H1 (cell line): ENCODE measurements at regions not wholly inside any gene's neighbourhood (a gene's known extent, or its start where the extent isn't known, plus 50 kb on each side); places are given as distances from the start of the nearest gene placed in this dataset.

Experiments used
- CTCF ChIA-PET: fragments of 300-600 bp; sonication (Branson Sonifier 250); formaldehyde crosslinking; loops from one replicate; lab custom pipeline; 2021; ENCODE audit not compliant: partially characterized antibody; lab: Charles Lee
- POLR2A ChIA-PET: fragments of 300-600 bp; sonication (Branson Sonifier 250); formaldehyde crosslinking; loops from one replicate; lab custom pipeline; 2021; ENCODE audit warnings: inconsistent platforms; ENCODE audit not compliant: partially characterized antibody; lab: Charles Lee
- DNase-seq, 2 experiments: peaks; one replicate each; pipeline versions ENCODE4 v3.0.0 to v3.0.0-alpha.2; 2010 to 2022; ENCODE audit warnings: low spot score in 2 of 2, low read depth in 1 of 2, mixed read lengths in 1 of 2
- FAIRE-seq: peaks from 2 replicates; lab custom pipeline; 2011; peaks lifted over from hg19 to GRCh38; lab: Jason Lieb, UNC
- H2AFZ ChIP-seq: 2 replicates; pipeline ENCODE4 v1.8.1; 2012; ENCODE audit warnings: low read length, inconsistent platforms
- H2AK5ac ChIP-seq: 2 replicates; pipeline ENCODE4 v1.6.1; 2013; ENCODE audit warnings: low read depth, low read length
- H2BK120ac ChIP-seq: replicated peaks from 2 replicates; pipeline ENCODE3; 2013; ENCODE audit warnings: low read depth, low read length, inconsistent platforms
- H2BK12ac ChIP-seq: 2 replicates; pipeline ENCODE4 v1.6.1; 2013; ENCODE audit warnings: low read depth, low read length
- H2BK15ac ChIP-seq: 2 replicates; pipeline ENCODE4 v1.6.1; 2013; ENCODE audit warnings: low read length
- H2BK20ac ChIP-seq: 2 replicates; pipeline ENCODE4 v1.6.1; 2013; ENCODE audit warnings: low read length
- H2BK5ac ChIP-seq: 2 replicates; pipeline ENCODE4 v1.6.1; 2013; ENCODE audit warnings: low read depth, low read length
- H3K14ac ChIP-seq: 2 replicates; pipeline ENCODE4 v1.6.1; 2013; ENCODE audit warnings: inconsistent platforms; ENCODE audit not compliant: insufficient read length
- H3K18ac ChIP-seq: 2 replicates; pipeline ENCODE4 v1.6.1; 2013; ENCODE audit warnings: low read length; ENCODE audit errors: extremely low read depth
- H3K23ac ChIP-seq: 2 replicates; pipeline ENCODE4 v1.6.1; 2013; ENCODE audit warnings: inconsistent platforms; ENCODE audit not compliant: insufficient read length
- H3K23me2 ChIP-seq: 2 replicates; pipeline ENCODE4 v1.6.1; 2013; ENCODE audit warnings: low read depth, low read length
- H3K27ac ChIP-seq: 2 replicates; pipeline ENCODE4 v1.6.1; 2011; ENCODE audit warnings: low read depth, low read length, inconsistent platforms
- H3K27me3 ChIP-seq, 4 experiments: replicated peaks in 1 of 4; 1 replicate in 1 of 4; 2 replicates in 3 of 4; pipeline versions ENCODE4 v1.6.1 to v1.8.1; 2011 to 2013; ENCODE audit warnings: low read length in 3 of 4, mild to moderate bottlenecking in 3 of 4, inconsistent platforms in 2 of 4, mixed read lengths in 2 of 4, moderate library complexity in 1 of 4; ENCODE audit not compliant: control insufficient read depth in 3 of 4, insufficient read depth in 3 of 4; ENCODE audit errors: extremely low read depth in 1 of 4
- H3K36me3 ChIP-seq, 4 experiments: 2 replicates each; pipeline versions ENCODE4 v1.6.1 to v1.8.1; 2011 to 2013; ENCODE audit warnings: mild to moderate bottlenecking in 4 of 4, low read length in 3 of 4, moderate library complexity in 2 of 4, control low read depth in 1 of 4, inconsistent platforms in 1 of 4; ENCODE audit not compliant: insufficient read depth in 4 of 4, control insufficient read depth in 2 of 4
- H3K4ac ChIP-seq: replicated peaks from 2 replicates; pipeline ENCODE3; 2013; ENCODE audit warnings: low read length, low read depth, mixed read lengths, inconsistent platforms; ENCODE audit not compliant: insufficient read length
- H3K4me1 ChIP-seq, 4 experiments: replicated peaks in 1 of 4; 1 replicate in 1 of 4; 2 replicates in 3 of 4; pipeline versions ENCODE4 v1.6.1 to v1.8.1; 2011 to 2013; ENCODE audit warnings: low read length in 3 of 4, inconsistent platforms in 2 of 4, mixed read lengths in 1 of 4; ENCODE audit not compliant: insufficient read depth in 4 of 4, control insufficient read depth in 3 of 4
- H3K4me2 ChIP-seq, 2 experiments: 2 replicates each; pipeline versions ENCODE4 v1.6.1 to v1.8.1; 2011 to 2013; ENCODE audit warnings: low read depth in 2 of 2, low read length in 2 of 2, control low read depth in 1 of 2, inconsistent platforms in 1 of 2, mild to moderate bottlenecking in 1 of 2; ENCODE audit not compliant: insufficient read depth in 1 of 2
- H3K4me3 ChIP-seq, 4 experiments: fragments of 200-600, 300-600 bp in 1 of 4; sonication (generic), shearing (Covaris generic), sonication (Bioruptor Twin) in 1 of 4; 2 replicates each; pipeline versions ENCODE4 v1.5.1 to v1.8.1; 2011 to 2016; ENCODE audit warnings: low read length in 4 of 4, low read depth in 3 of 4, control low read depth in 2 of 4, inconsistent platforms in 2 of 4, mild to moderate bottlenecking in 2 of 4, mixed read lengths in 1 of 4, moderate library complexity in 1 of 4; ENCODE audit not compliant: insufficient read depth in 2 of 4; ENCODE audit errors: extremely low read depth in 1 of 4
- H3K56ac ChIP-seq: replicated peaks from 2 replicates; pipeline ENCODE3; 2013; ENCODE audit warnings: low read depth, mild to moderate bottlenecking, mixed read lengths, low read length, inconsistent platforms; ENCODE audit not compliant: insufficient read length
- H3K79me1 ChIP-seq: 2 replicates; pipeline ENCODE4 v1.6.1; 2013; ENCODE audit warnings: low read depth, low read length, control low read depth
- H3K79me2 ChIP-seq, 2 experiments: 2 replicates each; pipeline versions ENCODE4 v1.6.1 to v1.8.1; 2012 to 2013; ENCODE audit warnings: low read length in 2 of 2, mild to moderate bottlenecking in 2 of 2, inconsistent platforms in 1 of 2; ENCODE audit not compliant: insufficient read depth in 2 of 2, control insufficient read depth in 1 of 2
- H3K9ac ChIP-seq, 4 experiments: replicated peaks in 1 of 4; 1 replicate in 1 of 4; 2 replicates in 3 of 4; pipeline versions ENCODE4 v1.6.1 to v1.8.1; 2011 to 2013; ENCODE audit warnings: low read depth in 3 of 4, low read length in 3 of 4, control low read depth in 2 of 4, mild to moderate bottlenecking in 2 of 4, moderate library complexity in 2 of 4, inconsistent platforms in 1 of 4; ENCODE audit errors: extremely low read depth in 1 of 4
- H3K9me3 ChIP-seq, 2 experiments: 2 replicates each; pipeline versions ENCODE4 v1.6.1 to v1.8.1; 2012 to 2013; ENCODE audit warnings: mild to moderate bottlenecking in 2 of 2, moderate library complexity in 2 of 2, control low read depth in 1 of 2, inconsistent platforms in 1 of 2, low read depth in 1 of 2, low read length in 1 of 2, mixed read lengths in 1 of 2; ENCODE audit not compliant: insufficient read depth in 2 of 2
- H4K20me1 ChIP-seq, 2 experiments: replicated peaks in 1 of 2; 2 replicates each; pipeline versions ENCODE3 to v1.8.1; 2011 to 2013; ENCODE audit warnings: inconsistent platforms in 2 of 2, low read length in 2 of 2, mild to moderate bottlenecking in 1 of 2; ENCODE audit not compliant: insufficient read depth in 2 of 2, control insufficient read depth in 1 of 2
- H4K5ac ChIP-seq: 2 replicates; pipeline ENCODE4 v1.6.1; 2013; ENCODE audit warnings: low read length, low read depth, mixed read lengths, inconsistent platforms; ENCODE audit not compliant: insufficient read length
- H4K8ac ChIP-seq: 2 replicates; pipeline ENCODE4 v1.8.0; 2013; ENCODE audit warnings: mild to moderate bottlenecking, moderate library complexity, low read length, inconsistent platforms; ENCODE audit not compliant: insufficient read depth; ENCODE audit errors: extremely low read depth
- H4K91ac ChIP-seq: replicated peaks from 2 replicates; pipeline ENCODE3; 2013; ENCODE audit warnings: low read length, mixed read lengths, inconsistent platforms; ENCODE audit not compliant: insufficient read length
- RXRA ChIP-seq: IDR thresholded peaks from 2 replicates; pipeline ENCODE4 v1.6.1; 2011; ENCODE audit warnings: low read depth, mild to moderate bottlenecking, low read length, moderate library complexity; ENCODE audit not compliant: insufficient read depth
- SP2 ChIP-seq: IDR thresholded peaks from 2 replicates; pipeline ENCODE4 v1.6.1; 2012; ENCODE audit warnings: mild to moderate bottlenecking, low read length, inconsistent platforms
- WGBS, 2 experiments: shearing (Covaris generic) in 1 of 2; methylation state at CpG; one replicate each; pipeline versions ENCODE4 v1.1.6 to v1.1.7; 2013 to 2015; ENCODE audit warnings: low lambda C conversion rate in 2 of 2, mixed read lengths in 2 of 2, inconsistent platforms in 1 of 2, low coverage in 1 of 2, missing lambda C conversion rate in 1 of 2; ENCODE audit not compliant: insufficient replicate concordance in 2 of 2, insufficient coverage in 1 of 2, insufficient read length in 1 of 2; ENCODE audit errors: extremely low coverage in 1 of 2, missing lambda C conversion rate in 1 of 2; 5-methylcytosine and 5-hydroxymethylcytosine counted together

- Histone ChIP-seq H2BK120ac (no peak overlapping the region), H2AFZ (no peak overlapping the region), H3K23ac (no peak overlapping the region), H4K8ac (no peak overlapping the region), H4K20me1 (no peaks in the 10 kb centered on the region), H2AK5ac (no peak overlapping the region), H3K4me3 (no peak overlapping the region), H3K4me2 (no peak overlapping the region), H2BK12ac (no peak overlapping the region), H3K9ac (no peak overlapping the region), H3K79me2 (no peaks in the 10 kb centered on the region), H3K14ac (no peak overlapping the region), H3K36me3 (no peaks in the 10 kb centered on the region), H3K79me1 (no peaks in the 10 kb centered on the region), H3K56ac (no peak overlapping the region), H3K27ac (no peak overlapping the region), H3K27me3 (no peaks in the 10 kb centered on the region), H3K23me2 (no peaks in the 10 kb centered on the region), H3K18ac (no peak overlapping the region), H2BK5ac (no peak overlapping the region), H4K91ac (no peak overlapping the region), H3K9me3 (no peaks in the 10 kb centered on the region), H3K4ac (no peak overlapping the region), H2BK20ac (no peak overlapping the region), H3K4me1 (no peaks in the 10 kb centered on the region), H2BK15ac (no peak overlapping the region), H4K5ac (no peak overlapping the region)
- POLR2A ChIA-PET: no interaction called here
- CTCF ChIA-PET: no interaction called here
- WGBS, 2 experiments: 86% methylated on average over 3 of the region's 3 CpGs; no CpG with 5 or more reads in 1 of the 2 experiments
- no peak for DNase-seq
- no peak for FAIRE-seq
- TF ChIP-seq SP2: no peak
- no peak for TF ChIP-seq RXRA
Observed at GRCh38 chr3:147794596-147794995, 385.4 kb downstream of the ZIC1 start.
